DND-41 (cell line): ENCODE measurements at regions not wholly inside any gene's neighbourhood (a gene's known extent, or its start where the extent isn't known, plus 50 kb on each side); places are given as distances from the start of the nearest gene placed in this dataset.

Experiments
- EZH2 ChIP-seq: IDR thresholded peaks from 3 replicates; pipeline ENCODE4 v1.6.1; 2012; ENCODE audit warnings: borderline replicate concordance, low read depth, mild to moderate bottlenecking, moderate library complexity, low read length, inconsistent platforms; ENCODE audit not compliant: severe bottlenecking
- TF ChIP-seq, protein P1 (sequence below): IDR thresholded peaks from 2 replicates; pipeline ENCODE4 v1.5.1; 2012; ENCODE audit warnings: borderline replicate concordance, low read length, moderate library complexity, mild to moderate bottlenecking; ENCODE audit not compliant: poor library complexity, severe bottlenecking; ENCODE audit errors: extremely low read depth

DNA sequence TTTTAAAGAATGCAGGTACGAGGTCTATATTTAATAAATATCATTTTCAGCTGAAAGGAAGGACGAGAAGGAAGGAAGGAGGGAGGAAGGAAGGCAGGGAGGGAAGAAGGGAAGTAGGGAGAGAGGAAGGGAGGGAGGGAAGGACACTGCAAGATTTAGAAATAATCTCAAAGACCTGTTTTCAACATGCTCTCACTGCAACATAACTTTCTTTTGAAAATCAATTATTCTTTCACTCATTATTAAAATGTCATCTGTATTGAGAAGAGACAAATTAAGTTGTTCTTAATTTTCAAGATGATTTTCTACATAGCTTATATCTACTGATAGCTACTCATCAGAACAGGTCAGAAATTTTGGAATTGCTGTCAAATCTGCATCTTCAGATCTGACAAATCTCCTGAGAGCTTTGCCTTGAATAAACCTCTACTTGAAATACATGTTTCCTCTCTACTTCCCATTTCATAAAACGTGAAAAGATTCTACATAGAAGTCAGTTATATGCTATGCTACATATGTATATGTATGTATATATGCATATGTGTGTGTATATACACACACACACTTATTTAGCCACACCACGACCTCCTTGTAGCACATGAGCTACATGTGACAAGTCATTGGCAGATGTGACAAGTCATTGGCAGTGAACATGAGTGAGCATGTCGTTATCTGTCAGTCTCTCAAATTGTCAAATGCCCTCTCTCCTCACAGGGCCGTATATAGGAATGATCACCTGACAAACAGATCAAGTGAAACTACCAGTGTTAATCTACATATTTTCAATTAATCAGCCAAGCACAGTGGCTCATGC is 241.6 kb downstream of the LY86 start:
- TF ChIP-seq, protein P1, sequence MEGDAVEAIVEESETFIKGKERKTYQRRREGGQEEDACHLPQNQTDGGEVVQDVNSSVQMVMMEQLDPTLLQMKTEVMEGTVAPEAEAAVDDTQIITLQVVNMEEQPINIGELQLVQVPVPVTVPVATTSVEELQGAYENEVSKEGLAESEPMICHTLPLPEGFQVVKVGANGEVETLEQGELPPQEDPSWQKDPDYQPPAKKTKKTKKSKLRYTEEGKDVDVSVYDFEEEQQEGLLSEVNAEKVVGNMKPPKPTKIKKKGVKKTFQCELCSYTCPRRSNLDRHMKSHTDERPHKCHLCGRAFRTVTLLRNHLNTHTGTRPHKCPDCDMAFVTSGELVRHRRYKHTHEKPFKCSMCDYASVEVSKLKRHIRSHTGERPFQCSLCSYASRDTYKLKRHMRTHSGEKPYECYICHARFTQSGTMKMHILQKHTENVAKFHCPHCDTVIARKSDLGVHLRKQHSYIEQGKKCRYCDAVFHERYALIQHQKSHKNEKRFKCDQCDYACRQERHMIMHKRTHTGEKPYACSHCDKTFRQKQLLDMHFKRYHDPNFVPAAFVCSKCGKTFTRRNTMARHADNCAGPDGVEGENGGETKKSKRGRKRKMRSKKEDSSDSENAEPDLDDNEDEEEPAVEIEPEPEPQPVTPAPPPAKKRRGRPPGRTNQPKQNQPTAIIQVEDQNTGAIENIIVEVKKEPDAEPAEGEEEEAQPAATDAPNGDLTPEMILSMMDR: no peak
- TF ChIP-seq EZH2: no peak
